K562 (cell line): ENCODE measurements at regions not wholly inside any gene's neighbourhood (a gene's known extent, or its start where the extent isn't known, plus 50 kb on each side); places are given as distances from the start of the nearest gene placed in this dataset.

Experiments used
- ATAC-seq: fragments of 200-7000 bp; cut with Tn5 transposase; 3 replicates; pipeline ENCODE4 v1.9.1; 2020; ENCODE audit warnings: moderate library complexity
- BruUV-seq: library from RNA; stranded (reverse); fragments of 400-500 nt; replicated peaks from 2 replicates; lab custom pipeline; 2021; lab: Mats Ljungman, UMichigan
- CTCF ChIA-PET: fragments of 300-600 bp; formaldehyde crosslinking; extraction: SDS; loops from one replicate; lab custom pipeline; 2021; ENCODE audit warnings: low intra/inter-chr PET ratio; lab: Yijun Ruan, JAX
- POLR2A ChIA-PET: fragments of 300-600, 350-650 bp; sonication (Branson Sonifier 250); formaldehyde crosslinking; extraction: SDS; loops from one replicate; lab custom pipeline; 2021; ENCODE audit warnings: antibody characterized with exemption, inconsistent platforms; lab: Yijun Ruan, JAX
- DNase-seq, 4 experiments: peaks; one replicate each; pipeline versions ENCODE4 v3.0.0 to v3.0.0-alpha.2; 2011 to 2018; ENCODE audit warnings: low spot score in 3 of 4, mixed read lengths in 3 of 4; ENCODE audit errors: extremely low read depth in 1 of 4
- FAIRE-seq: peaks from 2 replicates; lab custom pipeline; 2011; peaks lifted over from hg19 to GRCh38; lab: Jason Lieb, UNC
- H2AFZ ChIP-seq: 2 replicates; pipeline ENCODE4 v1.6.0; 2011; ENCODE audit warnings: low read depth, low read length, control low read depth, inconsistent platforms
- H3K27ac ChIP-seq: fragments of 200-600 bp; 3 replicates; pipeline ENCODE4 v1.8.0; 2011; ENCODE audit warnings: low read depth, mild to moderate bottlenecking, control low read depth, inconsistent platforms, low read length, moderate library complexity, mixed read lengths; ENCODE audit errors: extremely low read depth
- H3K27me3 ChIP-seq, 2 experiments: fragments of 300-600 bp in 1 of 2; 2 replicates in 1 of 2; 3 replicates in 1 of 2; pipeline versions ENCODE4 v1.6.0 to v1.8.0; 2011; ENCODE audit warnings: inconsistent platforms in 2 of 2, low read length in 2 of 2, mild to moderate bottlenecking in 1 of 2, mixed read lengths in 1 of 2, moderate library complexity in 1 of 2; ENCODE audit not compliant: control insufficient read depth in 2 of 2, insufficient read depth in 2 of 2
- H3K36me3 ChIP-seq: fragments of 300-600 bp; 3 replicates; pipeline ENCODE4 v1.8.0; 2011; ENCODE audit warnings: mild to moderate bottlenecking, low read length, inconsistent platforms; ENCODE audit not compliant: control insufficient read depth, insufficient read depth
- H3K4me1 ChIP-seq, 2 experiments: fragments of 200-600 bp in 1 of 2; replicated peaks in 1 of 2; 2 replicates in 1 of 2; 3 replicates in 1 of 2; pipeline versions ENCODE4 v1.5.1 to v1.8.0; 2011; ENCODE audit warnings: inconsistent platforms in 2 of 2, low read length in 2 of 2, mild to moderate bottlenecking in 1 of 2, mixed read lengths in 1 of 2, moderate library complexity in 1 of 2; ENCODE audit not compliant: control insufficient read depth in 2 of 2, insufficient read depth in 2 of 2
- H3K4me2 ChIP-seq: 2 replicates; pipeline ENCODE4 v1.6.1; 2011; ENCODE audit warnings: low read length, control low read depth, inconsistent platforms, mixed read lengths; ENCODE audit not compliant: insufficient read depth
- H3K4me3 ChIP-seq: fragments of 200-600 bp; sonication (generic), shearing (Covaris generic); 2 replicates; pipeline ENCODE4 v1.5.1; 2016; ENCODE audit warnings: control low read depth, inconsistent platforms
- H3K79me2 ChIP-seq: fragments of 200-600 bp; 3 replicates; pipeline ENCODE4 v1.8.0; 2011; ENCODE audit warnings: low read length, inconsistent platforms; ENCODE audit not compliant: control insufficient read depth, insufficient read depth
- H3K9ac ChIP-seq, 2 experiments: 2 replicates each; pipeline versions ENCODE4 v1.6.0 to v1.6.1; 2011; ENCODE audit warnings: low read depth in 2 of 2, low read length in 2 of 2, control low read depth in 1 of 2, inconsistent platforms in 1 of 2, mild to moderate bottlenecking in 1 of 2, mixed read lengths in 1 of 2; ENCODE audit not compliant: insufficient read depth in 1 of 2
- H3K9me1 ChIP-seq: one replicate; pipeline ENCODE4 v1.6.0; 2011; ENCODE audit warnings: inconsistent platforms, mild to moderate bottlenecking, low read length, moderate library complexity; ENCODE audit not compliant: control insufficient read depth, insufficient read depth
- H3K9me3 ChIP-seq: replicated peaks from 2 replicates; pipeline ENCODE4 v1.5.1; 2011; ENCODE audit warnings: low read depth, low read length, inconsistent platforms; ENCODE audit not compliant: control insufficient read depth, insufficient read depth
- H4K20me1 ChIP-seq: replicated peaks from 2 replicates; pipeline ENCODE4 v1.6.1; 2011; ENCODE audit warnings: low read length, inconsistent platforms, mixed read lengths; ENCODE audit not compliant: control insufficient read depth, insufficient read depth
- ASH1L ChIP-seq: fragments of 450-650 bp; IDR thresholded peaks from 2 replicates; pipeline ENCODE4 v1.6.1; 2018; ENCODE audit warnings: borderline replicate concordance, mild to moderate bottlenecking, low read depth; ENCODE audit not compliant: partially characterized antibody
- ELF1 ChIP-seq: fragments of 200-800 bp; sonication (Bioruptor generic); IDR thresholded peaks from 2 replicates; pipeline ENCODE4 v1.6.1; 2016; ENCODE audit warnings: missing genetic modification characterization, missing compliant biosample characterization
- ETV5 ChIP-seq: sonication (generic); formaldehyde crosslinking; IDR thresholded peaks from 2 replicates; pipeline ENCODE4 v1.4.0; 2020; ENCODE audit warnings: low read depth, mild to moderate bottlenecking, missing genetic modification reagents
- FOXK2 ChIP-seq, 2 experiments: fragments of 450-650 bp; IDR thresholded peaks in 1 of 2; conservative IDR thresholded peaks in 1 of 2; 2 replicates each; pipeline ENCODE4 v1.6.1; 2016; ENCODE audit warnings: low read depth in 2 of 2, mild to moderate bottlenecking in 1 of 2
- HDAC6 ChIP-seq: IDR thresholded peaks from 2 replicates; pipeline ENCODE4 v1.6.1; 2012; ENCODE audit warnings: low read depth, mild to moderate bottlenecking, control low read depth, inconsistent platforms, low read length, moderate library complexity
- MTA1 ChIP-seq: fragments of 450-650 bp; IDR thresholded peaks from 2 replicates; pipeline ENCODE4 v1.6.1; 2017; ENCODE audit warnings: borderline replicate concordance
- NCOA6 ChIP-seq: fragments of 450-650 bp; IDR thresholded peaks from 2 replicates; pipeline ENCODE4 v1.6.1; 2017; ENCODE audit warnings: mild to moderate bottlenecking
- NELFE ChIP-seq: IDR thresholded peaks from 2 replicates; pipeline ENCODE4 v1.6.1; 2011; ENCODE audit warnings: mild to moderate bottlenecking; ENCODE audit not compliant: insufficient read depth, insufficient read length
- NFIX ChIP-seq: fragments of 250-450 bp; sonication (Bioruptor Pico); IDR thresholded peaks from 2 replicates; pipeline ENCODE4 v1.4.0; 2020; ENCODE audit warnings: low read depth, mild to moderate bottlenecking, moderate library complexity
- NR4A1 ChIP-seq, 2 experiments: fragments of 250-450 bp in 1 of 2; fragments of 450-650 bp in 1 of 2; sonication (Bioruptor Pico) in 1 of 2; IDR thresholded peaks; 2 replicates each; pipeline versions ENCODE4 v1.4.0 to v1.6.1; 2016 to 2020; ENCODE audit warnings: mild to moderate bottlenecking in 2 of 2, missing compliant biosample characterization in 1 of 2, missing genetic modification characterization in 1 of 2, moderate library complexity in 1 of 2
- PCBP1 ChIP-seq: fragments of 200-400 bp; formaldehyde crosslinking; IDR thresholded peaks from 2 replicates; pipeline ENCODE4 v1.6.1; 2018; ENCODE audit warnings: mild to moderate bottlenecking, low read depth, low read length; ENCODE audit not compliant: poor library complexity, severe bottlenecking
- POLR2AphosphoS2 ChIP-seq: IDR thresholded peaks from 2 replicates; pipeline ENCODE4 v1.6.1; 2012; ENCODE audit warnings: low read length, improper control_type of control experiment
- POLR2H ChIP-seq: IDR thresholded peaks from 2 replicates; pipeline ENCODE4 v1.6.1; 2016; ENCODE audit warnings: missing genetic modification characterization, low read depth, mild to moderate bottlenecking, control low read depth, missing compliant biosample characterization, moderate library complexity
- RFX5 ChIP-seq: IDR thresholded peaks from 2 replicates; pipeline ENCODE4 v1.6.1; 2011; ENCODE audit warnings: low read depth, mild to moderate bottlenecking, improper control_type of control experiment, low read length
- SMARCA5 ChIP-seq: fragments of 450-650 bp; IDR thresholded peaks from 2 replicates; pipeline ENCODE4 v1.6.1; 2016
- TEAD2 ChIP-seq: fragments of 450-650 bp; IDR thresholded peaks from 2 replicates; pipeline ENCODE4 v1.6.1; 2016; ENCODE audit warnings: missing genetic modification characterization, control low read depth, missing compliant biosample characterization
- ZNF174 ChIP-seq: fragments of 250-450 bp; sonication (Bioruptor Pico); IDR thresholded peaks from 2 replicates; pipeline ENCODE4 v1.4.0; 2020; ENCODE audit warnings: mild to moderate bottlenecking
- ZNF23 ChIP-seq: fragments of 250-450 bp; sonication (Bioruptor Pico); IDR thresholded peaks from 2 replicates; pipeline ENCODE4 v1.4.0; 2020; ENCODE audit warnings: mild to moderate bottlenecking
- WGBS: fragments of 100-300 bp; shearing (Covaris generic); methylation state at CpG from one replicate; pipeline ENCODE4 v1.1.6; 2016; ENCODE audit warnings: low coverage, mixed read lengths; ENCODE audit not compliant: insufficient coverage; ENCODE audit errors: missing lambda C conversion rate; 5-methylcytosine and 5-hydroxymethylcytosine counted together
- in situ Hi-C: fragments of 300-500 bp; cut with MboI; formaldehyde crosslinking; loops from 4 replicates; pipeline ENCODE4 v1.15.0; 2018; ENCODE audit warnings: inconsistent platforms, mixed read lengths
- intact Hi-C: fragments of 100-400 bp; cut with micrococcal nuclease; formaldehyde crosslinking; loops from 2 replicates; pipeline ENCODE4 v1.14.2; 2022
- TF ChIP-seq, protein P1 (sequence below): sonication (generic); formaldehyde crosslinking; IDR thresholded peaks from 2 replicates; pipeline ENCODE4 v1.8.0; 2022; ENCODE audit warnings: missing genetic modification reagents, mild to moderate bottlenecking, borderline replicate concordance

DNA sequence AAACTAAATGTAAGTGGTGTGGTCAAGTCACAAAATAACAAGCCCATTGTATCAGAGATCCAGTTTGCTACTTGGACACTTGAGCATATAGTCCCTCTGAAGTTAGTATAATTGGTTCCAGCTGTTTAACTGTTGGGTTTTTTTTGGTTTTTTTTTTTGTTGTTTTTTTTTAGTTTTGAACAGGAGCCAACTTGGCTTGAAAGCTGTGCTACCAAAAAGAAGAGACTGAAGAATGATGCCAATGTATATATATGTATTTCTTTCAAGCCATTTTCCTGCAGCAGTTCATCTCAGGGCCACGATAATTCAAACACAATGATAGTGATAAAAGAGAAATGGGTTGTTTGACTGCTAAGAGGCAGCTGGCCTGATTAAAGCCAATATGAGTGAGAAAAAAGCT, 138.3 kb downstream of the PCDH18 start:
- Histone ChIP-seq H3K9me3 (peaks cover 3% of the 10 kb centered on the region; the same call in 1 of the 2 replicates), H3K4me2 (no peak overlapping the region), H3K79me2 (no peaks in the 10 kb centered on the region), H3K9ac (no peak overlapping the region), H3K27ac (no peak overlapping the region), H3K9me1 (no peaks in the 10 kb centered on the region), H2AFZ (no peak overlapping the region), H4K20me1 (no peaks in the 10 kb centered on the region), H3K4me3 (no peak overlapping the region), H3K4me1 (no peaks in the 10 kb centered on the region), H3K36me3 (no peaks in the 10 kb centered on the region), H3K27me3 (no peaks in the 10 kb centered on the region)
- in situ Hi-C loops, result no loop called here
- ATAC-seq (no peak), FAIRE-seq (no peak), DNase-seq (no peak)
- ChIA-PET POLR2A (no interaction called here), CTCF (no interaction called here)
- TF ChIP-seq POLR2H (tag) (no peak), NFIX (CRISPR knock-in tag) (no peak), RFX5 (no peak), MTA1 (no peak), ETV5 (CRISPR knock-in tag) (no peak), HDAC6 (no peak), POLR2AphosphoS2 (no peak), PCBP1 (no peak), NR4A1 (CRISPR knock-in tag; IDR thresholded peaks at IDR 0.05) (no peak), NR4A1 (tag; IDR thresholded peaks at IDR 0.05) (no peak), ASH1L (no peak), NCOA6 (no peak), ZNF23 (no peak), TEAD2 (tag) (no peak), ELF1 (tag) (no peak), ZNF174 (CRISPR knock-in tag) (no peak), NELFE (no peak), FOXK2 (conservative IDR thresholded peaks at IDR 0.05 in 1 of 2, IDR thresholded peaks at IDR 0.05 in 1 of 2; ENCODE audit: low read depth in 2 of 2) (no peak), SMARCA5 (no peak)
- TF ChIP-seq, protein P1, sequence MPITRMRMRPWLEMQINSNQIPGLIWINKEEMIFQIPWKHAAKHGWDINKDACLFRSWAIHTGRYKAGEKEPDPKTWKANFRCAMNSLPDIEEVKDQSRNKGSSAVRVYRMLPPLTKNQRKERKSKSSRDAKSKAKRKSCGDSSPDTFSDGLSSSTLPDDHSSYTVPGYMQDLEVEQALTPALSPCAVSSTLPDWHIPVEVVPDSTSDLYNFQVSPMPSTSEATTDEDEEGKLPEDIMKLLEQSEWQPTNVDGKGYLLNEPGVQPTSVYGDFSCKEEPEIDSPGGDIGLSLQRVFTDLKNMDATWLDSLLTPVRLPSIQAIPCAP (CRISPR knock-in tag), result no peak
- no TSS peak for BruUV-seq
- intact Hi-C loops, result no loop called here
- 0% methylated on average over 1 of the region's 1 CpG for whole genome bisulfite sequencing
